ENCODE measurements at regions not wholly inside any gene's neighbourhood (a gene's known extent, or its start where the extent isn't known, plus 50 kb on each side); places are given as distances from the start of the nearest gene placed in this dataset.
A peak's percentile ranks its signal among the peaks of the same experiment; 100 is the strongest.
"Not testable (repeated sequence)": the region's sequence is repeated elsewhere in the genome, so short reads cannot be mapped to it uniquely, and the experiment has no call there.

DNA sequence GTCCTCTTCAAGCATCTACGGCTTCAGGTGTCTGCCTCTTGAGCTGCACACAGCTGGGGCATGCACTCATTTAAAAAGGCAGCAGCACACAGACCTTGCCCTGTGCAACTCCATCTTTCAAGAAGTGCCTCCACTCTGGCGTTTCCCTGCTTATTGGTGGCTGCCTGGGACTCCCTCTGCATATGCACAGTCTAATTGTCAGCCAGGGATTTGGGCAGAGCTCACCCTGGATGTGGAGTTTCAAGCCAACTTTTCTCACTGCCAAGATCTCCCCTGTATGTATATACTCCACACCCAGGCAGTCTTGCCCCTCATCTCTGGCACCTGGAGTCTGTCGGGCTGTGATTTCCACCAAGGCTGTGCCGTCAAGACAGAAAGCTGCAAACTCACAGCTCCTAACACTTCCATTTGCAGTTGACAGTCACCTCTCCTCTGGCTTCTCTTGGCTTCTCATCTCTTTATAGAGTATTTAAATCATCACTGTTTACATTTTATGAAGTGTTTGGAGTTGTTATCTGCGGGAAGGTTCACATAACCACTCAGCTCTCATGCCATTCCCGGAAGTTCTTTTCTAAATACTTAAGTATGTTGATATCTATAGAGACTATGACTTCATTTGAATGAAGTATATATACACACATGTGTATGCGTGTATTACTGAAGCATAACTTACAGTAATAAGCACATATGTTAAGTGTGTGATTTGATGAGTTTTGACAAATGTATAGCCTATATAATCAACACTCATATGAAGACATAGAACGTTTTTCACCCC lies 128.2 kb downstream of the NPIPB11 start:
- DNase-seq (ENCODE audit: low read depth in 2 of 2) = not testable (repeated sequence)

DNA sequence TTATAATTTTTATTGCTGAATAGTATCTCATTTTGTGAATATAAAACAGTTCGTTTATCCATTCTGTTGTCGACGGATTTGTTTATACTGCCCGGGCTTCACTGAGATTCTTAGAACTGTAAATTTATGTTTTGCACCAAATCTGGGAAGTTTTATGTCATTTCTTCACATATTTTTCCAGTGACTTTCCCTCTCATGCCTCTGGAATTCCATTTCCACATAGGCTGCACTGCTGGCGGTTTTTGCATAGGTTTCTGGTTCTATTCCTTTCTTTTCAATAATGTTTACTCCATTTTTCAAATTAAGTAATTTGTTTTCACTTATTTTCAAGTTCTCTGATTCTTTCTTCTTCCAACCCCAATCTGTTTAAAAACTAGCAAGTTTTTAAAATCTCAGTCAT lies 130.1 kb downstream of the NPIPB11 start:
- not testable (repeated sequence) for DNase-seq (ENCODE audit: low read depth in 2 of 2)

DNA sequence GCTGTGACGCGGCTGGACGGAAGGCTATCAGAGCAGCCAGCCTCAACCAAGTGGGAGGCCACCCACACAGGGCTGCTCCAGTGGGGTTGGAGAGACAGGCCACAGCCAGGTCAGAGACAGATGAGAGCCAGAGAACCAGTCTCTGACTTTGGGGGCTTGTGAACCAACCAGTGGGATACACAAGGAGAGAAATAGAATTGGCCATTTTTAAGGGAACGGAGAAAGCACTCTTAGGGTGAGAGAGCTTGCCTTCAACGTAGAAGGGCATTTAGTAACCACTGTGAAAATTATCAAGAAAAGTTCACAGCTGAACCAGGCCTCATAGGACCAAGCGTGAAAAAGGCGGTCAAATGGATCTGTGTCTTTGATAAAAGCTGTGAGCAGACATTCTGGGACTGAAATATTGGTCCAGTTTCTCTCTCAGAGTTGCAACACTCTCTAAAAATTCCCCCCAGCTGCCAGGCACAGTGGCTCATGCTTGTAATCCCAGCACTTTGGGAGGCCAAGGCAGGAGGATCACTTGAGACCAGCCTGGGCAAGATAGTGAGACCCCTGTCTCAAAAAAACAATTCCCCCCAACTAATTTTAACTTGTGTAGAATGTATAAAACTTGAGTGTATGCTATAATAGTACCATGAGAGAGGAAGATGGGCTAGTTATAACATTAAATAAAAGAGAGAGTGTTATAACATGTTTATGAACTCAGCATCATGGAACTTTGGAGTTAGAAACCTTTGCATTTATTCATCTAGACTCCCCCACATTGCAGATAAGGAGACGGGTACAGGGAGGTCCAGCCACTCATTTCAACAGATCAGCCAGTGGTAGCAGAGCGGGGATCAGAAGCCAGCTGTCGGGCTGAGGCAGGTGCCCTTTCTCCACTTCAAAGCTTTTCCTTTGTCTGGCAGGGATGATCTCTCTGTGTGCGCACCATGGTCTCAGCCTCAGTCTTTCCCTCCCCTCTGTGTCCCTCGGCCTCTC lies 132.2 kb downstream of the NPIPB11 start:
- not testable (repeated sequence) for DNase-seq (ENCODE audit: low read depth in 2 of 2)

DNA sequence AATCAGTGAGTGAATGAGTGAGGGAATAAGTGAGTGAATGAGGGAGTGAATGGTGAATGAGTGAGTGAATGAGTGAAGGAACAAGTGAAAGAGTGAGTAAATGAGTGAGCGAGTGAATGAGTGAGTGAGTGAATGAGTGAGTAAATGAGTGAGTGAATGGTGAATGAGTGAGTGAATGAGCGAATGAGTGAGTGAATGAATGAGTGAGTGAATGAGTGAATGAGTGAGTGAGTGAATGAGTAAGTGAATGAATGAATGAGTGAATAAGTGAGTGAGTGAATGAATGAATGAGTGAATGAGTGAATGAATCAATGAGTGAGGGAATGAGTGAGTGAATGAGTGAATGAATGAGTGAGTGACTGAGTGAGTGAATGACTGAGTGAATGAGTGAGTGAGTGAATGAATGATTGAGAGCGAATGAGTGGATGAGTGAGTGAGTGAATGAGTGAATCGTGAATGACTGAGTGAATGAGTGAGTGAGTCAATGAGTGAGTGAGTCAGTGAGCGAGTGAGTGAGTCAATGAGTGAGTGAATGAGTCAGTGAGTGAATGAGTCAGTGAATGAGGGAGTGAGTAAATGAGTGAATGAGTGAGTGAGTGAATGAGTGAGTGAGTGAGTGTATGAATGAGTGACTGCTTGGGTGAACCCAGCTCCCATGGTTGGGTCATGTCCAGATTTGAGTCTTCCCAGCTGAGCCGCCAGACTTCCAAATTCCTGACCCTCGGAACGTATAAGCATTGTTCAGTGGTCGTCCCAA lies 133.0 kb downstream of the NPIPB11 start:
- DNase-seq (ENCODE audit: low read depth in 2 of 2) = peak in 1 of 2 donors; percentile 39

DNA sequence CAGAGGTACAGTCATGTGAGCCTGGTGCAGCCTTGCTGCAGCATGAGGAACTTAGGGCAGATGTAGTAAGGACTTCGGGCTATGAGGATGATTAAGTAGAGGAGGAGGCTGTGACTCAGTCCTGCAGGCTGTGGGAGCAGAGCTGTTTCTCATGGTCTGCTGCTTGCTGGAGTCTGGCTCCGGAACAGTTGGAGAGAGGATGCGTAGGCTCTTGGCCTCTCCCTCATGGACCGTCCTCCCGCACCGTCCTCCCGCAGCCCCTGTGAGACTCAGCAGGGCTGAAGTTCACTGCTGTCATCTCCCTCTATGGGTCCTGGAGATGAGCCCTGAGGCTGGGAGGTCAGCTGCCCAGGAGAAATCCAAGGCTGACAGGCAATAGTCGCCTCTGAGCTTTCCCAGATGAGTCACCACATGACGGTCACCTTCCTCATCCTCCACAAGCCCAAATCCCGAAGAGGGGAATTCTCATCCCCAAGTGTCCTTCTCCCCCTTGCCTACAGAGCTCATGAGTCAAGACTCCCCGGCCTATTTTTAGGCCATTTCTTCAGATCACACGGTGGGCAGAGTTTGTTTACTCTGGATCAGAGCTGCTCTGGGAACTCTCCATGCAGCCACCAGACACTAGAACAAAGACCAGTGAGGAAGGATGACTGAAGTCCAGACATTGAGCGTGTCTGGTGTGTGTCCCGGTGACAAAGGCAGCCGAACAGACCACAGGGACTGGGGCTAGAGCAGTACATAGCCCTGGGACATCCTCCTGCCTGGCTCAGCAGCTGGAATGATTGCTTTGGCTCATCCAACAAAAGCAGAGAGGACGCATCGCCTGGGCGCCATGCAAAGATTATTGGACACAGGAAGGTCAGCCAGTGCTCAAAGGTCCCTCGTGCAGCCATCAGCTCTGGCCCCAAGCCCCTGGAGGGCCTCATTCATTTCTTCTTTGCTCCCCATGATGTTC lies 134.5 kb downstream of the NPIPB11 start:
- peak in 1 of 2 donors; percentile 94 for DNase-seq (ENCODE audit: low read depth in 2 of 2)

DNA sequence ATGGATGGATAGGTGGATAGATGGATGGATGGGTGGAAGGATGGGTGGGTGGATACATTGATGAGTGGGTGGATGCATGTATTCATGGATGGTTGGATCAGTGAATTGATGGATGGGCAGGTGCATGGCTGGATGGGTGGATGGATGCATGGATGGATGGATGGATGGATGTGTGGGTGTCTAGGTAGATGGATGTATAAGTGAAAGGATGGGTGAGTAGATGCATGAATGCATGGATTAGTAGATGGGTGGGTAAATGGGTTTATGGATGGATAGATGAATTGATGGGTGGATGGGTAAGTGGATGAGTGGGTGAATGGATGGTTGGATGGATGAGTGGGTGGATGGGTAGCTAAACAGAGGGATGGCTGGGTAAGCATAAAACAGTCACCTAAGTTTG lies 135.6 kb downstream of the NPIPB11 start:
- DNase-seq (ENCODE audit: low read depth in 2 of 2) = not testable (repeated sequence)

DNA sequence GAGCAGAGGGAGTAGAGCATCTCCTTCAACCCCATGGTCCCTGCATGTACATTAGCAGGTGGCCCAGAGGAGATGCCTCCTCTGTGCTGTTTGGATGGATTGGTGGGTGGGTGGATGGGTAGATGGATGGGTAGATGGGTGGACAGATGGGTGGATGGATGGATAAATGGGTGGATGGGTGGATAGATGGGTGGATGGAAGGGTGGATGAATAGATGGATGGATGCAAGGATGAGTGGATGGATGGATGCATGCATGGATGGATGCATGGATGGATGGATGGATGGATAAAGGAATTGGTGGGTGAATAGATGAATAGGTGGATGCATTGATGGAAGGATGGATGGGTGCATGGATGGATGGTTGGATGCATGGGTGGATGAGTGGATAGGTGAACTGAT lies 136.5 kb downstream of the NPIPB11 start:
- DNase-seq (ENCODE audit: low read depth in 2 of 2) = not testable (repeated sequence)

DNA sequence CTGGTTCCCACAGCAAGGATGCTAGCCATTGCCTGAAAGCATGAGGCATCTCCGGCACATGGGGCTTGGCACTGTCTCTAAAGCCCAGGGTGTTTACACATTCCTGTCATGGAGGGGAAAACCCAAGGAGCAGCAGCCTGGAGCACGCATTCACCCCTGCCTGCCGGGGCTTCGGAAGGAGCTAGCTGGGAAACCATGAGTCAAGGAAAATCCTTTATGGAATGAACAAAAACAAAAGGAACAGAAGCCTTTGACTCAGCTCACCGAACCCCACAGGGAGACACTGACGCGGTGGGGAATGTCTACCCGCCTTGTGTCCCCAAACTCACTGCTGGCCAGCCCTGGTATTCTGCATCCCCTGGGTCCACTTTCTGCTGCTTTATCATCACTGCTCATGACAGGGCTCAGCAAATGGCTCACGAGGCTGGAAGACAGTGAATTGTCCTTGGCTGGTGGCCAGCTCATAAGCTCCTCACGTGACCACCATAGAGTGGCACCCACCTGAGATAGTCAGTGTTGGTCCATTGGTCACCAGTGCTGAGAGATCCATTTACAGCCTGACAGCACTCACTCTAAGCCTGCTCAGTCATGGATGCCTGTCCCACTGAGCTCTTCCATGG lies 137.2 kb downstream of the NPIPB11 start:
- DNase-seq (ENCODE audit: low read depth in 2 of 2) = peak; percentile 30 to 94

DNA sequence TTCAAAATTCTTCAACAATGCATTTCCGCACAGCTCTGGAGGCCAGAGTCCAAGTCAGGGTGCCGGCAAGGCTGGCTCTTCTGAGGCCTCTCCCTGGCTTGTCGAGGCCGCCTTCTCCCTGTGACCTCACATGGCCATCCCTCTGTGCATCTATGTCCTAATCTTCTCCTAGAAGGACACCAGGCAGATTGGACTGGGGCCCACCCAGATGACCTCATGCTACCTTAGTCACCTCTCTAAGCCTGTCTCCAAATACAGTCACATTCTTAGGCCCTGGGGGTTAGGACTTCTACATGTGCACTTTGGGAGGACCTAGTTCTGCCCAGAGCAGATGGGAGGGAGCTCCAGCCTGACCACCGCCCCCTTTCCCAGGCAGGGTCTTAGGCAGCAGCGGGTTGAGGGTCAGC lies 137.7 kb downstream of the NPIPB11 start:
- DNase-seq (ENCODE audit: low read depth in 2 of 2) = peak in 1 of 2 donors; percentile 80

DNA sequence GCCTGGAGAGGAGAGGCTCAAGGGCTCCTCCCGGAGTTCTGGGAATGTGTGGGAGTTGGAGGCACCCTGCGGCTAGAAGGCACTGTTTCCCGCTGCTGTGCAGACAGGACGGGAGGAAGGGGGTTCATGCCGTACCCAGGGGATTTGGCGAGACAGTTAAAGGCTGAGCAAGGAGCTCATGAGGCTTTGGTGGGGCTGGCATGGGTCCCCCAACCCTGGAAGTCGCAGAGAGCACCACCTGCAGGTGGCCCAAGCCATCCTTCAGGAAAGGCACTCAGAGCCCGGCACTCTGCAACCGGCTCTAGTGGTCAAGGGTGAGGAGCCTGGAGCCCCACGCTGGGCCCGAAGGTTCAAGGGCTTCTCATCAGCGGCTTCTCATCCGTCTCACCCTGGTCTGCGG lies 138.2 kb downstream of the NPIPB11 start:
- DNase-seq (ENCODE audit: low read depth in 2 of 2) = not testable (repeated sequence)

DNA sequence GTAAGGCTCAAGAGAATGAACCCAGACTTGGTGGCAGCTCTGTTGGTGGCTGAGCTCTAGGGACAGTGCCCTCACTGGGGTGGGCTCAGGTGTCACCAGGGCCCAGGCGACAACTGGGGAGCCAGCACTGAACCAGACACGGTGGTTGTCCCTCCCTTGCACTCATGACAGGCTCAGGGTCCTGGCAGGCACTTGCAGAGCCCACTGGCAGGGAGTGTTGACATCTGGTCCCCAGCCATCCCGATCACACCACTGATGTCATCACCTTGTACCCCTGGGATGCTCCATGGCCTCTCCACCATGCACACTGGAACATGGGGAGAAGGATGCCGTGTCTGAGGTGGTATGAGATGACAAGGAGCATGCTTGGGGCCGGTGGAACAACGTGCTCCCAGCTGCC lies 138.6 kb downstream of the NPIPB11 start:
- not testable (repeated sequence) for DNase-seq (ENCODE audit: low read depth in 2 of 2)

DNA sequence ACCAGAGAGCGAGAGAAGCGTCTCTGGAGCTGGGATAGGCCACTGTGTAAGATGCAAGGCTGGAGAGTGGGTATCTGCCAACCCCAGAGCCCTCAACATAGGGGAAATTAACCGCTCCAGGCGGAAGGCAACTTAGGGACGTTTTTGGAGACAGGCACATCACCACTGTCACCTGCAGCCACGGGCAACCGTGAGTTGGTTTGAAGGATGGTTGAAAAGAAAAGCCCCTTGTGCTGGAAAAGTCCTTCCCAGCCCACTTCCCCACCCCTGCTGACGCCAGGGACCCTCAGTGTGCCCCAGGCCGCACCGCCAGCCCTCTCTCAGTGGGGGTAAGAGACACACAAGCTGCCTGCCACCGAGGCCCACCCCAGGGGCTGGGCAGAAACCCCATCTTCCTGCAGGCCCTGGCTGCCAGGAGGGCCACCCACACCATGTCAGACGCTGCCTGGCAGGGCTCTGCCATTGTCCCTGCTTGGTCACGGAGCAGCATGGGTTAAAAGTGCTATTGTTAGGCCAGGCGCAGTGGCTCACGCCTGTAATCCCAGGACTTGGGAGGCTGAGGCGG lies 139.4 kb downstream of the NPIPB11 start:
- not testable (repeated sequence) for DNase-seq (ENCODE audit: low read depth in 2 of 2)

DNA sequence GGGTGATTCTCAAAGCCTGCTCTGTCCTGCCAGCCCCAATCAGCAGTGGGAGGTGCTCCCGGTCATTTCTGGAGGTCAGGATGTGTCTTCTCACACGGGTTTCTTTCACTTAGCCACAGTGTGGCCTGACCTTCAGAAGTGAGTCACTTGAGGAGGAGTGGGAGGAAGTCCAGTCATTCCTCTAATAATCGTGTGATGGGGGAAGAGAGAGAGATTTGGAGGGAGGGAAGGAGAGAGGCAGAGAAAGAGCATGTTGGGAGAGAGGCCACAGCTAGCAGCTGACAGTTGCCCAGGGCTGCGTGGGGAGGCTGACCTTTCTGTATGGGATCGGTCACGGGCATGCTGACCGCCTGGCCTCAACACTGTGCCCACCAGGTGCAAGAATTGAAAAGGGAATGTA lies 139.9 kb downstream of the NPIPB11 start:
- peak in 1 of 2 donors; percentile 85 for DNase-seq (ENCODE audit: low read depth in 2 of 2)

DNA sequence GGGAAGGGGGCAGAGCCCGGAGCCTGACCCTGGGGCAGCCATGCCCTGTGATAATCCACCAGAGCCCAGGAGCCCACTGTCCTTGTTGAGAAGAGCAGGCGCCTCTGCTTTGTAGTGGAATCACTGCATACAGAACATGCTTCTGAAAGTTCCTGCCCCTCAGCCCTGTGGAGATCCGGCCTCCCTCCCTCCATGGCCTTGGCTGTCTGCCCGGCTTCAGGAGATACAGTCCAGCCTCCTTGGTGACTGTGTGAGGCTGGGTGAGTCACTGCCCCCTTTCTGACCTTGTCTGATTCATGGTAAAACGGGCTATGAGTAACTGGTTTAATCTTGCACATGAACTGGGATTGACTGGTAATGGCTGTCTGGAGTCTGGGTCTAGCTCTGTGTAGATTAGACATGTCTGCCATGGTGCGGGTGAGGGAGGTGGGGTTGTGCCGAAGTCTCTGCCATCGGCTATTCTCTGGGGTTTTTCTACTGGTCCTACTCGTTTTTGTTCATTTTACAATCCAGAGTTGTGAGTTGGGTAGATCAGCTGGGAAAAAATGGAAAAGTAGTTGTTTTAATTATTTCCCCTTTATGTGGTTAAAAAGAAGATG lies 141.2 kb downstream of the NPIPB11 start:
- peak; percentile 93 to 98 for DNase-seq (ENCODE audit: low read depth in 2 of 2)

DNA sequence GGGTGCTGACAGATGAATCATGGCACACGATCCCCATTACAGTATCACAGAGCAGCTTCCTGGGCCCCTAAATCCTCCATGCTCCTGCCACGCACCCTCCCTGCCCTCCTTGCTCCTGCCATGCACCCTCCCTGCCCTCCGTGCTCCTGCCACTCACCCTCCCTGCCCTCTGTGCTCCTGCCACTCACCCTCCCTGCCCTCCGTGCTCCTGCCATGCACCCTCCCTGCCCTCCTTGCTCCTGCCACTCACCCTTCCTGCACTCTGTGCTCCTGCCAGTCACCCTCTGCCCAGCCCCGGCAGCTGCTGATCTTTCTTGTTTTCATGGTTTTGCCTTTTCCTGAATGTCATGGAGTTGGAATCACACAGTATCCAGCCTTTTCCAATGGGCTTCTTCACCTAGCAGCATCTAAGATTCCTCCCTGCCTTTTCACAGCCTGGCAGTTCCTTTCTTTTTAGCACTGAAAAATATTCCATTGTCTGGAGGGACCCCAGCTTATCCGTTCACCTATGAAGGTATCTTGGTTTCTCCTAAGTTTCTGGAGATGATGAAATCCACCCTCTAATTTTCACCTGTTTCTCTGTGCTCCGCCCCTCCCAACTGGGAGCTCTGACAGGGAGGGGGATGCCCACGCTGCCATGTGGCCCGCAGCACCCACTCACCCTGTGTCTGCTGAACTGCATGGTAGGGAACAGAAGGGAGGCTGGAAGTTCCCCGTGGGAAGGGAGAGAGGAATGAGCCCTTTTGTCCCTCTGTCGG lies 142.3 kb downstream of the NPIPB11 start:
- DNase-seq (ENCODE audit: low read depth in 2 of 2) = not testable (repeated sequence)

DNA sequence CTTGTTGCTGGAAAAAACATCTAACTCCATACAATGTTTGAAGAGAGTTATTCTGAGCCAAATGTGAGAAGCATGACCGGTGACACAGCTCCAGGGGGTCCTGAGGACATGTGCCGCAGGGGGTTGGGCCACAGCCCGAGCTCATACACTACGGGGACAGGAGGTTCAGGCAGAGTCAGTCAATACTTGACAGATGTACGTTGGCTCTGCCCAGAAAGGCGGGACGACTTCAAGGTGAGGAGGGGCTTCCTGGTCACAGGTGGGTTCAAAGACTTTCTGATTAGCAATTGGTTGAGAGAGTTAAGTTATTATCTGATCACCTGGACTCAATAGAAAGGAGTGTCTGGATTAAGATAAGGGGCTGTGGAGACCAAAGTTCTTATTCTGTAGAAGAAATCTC lies 143.8 kb downstream of the NPIPB11 start:
- not testable (repeated sequence) for DNase-seq (ENCODE audit: low read depth in 2 of 2)

DNA sequence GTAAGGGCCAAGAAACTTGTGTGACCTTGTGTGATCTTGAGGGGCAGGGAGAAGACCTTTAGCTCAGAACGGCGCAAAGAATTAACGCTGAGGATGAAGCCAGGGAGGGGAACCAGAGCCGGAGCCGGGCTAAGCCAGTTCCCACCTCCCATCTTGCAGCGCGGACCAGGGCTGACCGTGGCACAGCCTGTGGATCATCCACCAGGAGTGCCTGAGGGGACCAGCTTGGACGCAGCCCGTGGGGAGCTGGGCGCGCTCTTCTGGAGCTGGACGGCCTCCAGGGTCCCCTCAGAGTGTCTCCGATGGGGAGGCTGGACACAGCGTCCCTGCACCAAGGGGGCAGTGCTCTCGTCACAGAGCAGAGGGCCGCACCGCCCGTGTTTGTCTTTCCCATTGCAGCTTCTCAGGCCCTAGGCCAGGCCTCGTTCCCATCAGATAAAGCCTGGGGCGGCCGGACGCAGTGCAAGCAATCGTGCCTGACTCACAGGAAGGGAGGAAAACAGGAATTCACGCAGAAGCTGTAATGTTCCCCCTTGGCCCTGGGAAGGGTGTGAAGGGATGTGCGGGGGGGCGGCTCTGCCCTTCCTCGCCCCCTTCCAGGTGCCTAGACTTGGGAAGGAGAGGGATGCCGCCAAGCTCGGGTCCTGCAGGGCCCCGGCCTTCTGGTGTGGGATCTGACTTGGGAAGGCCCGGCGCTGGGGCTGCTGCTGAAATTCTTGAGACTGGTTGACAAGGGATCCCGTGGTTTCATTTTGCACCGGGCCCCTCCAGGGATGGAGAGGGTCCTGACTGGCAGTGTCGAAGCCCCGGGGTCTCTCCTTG lies 144.9 kb downstream of the NPIPB11 start:
- DNase-seq (ENCODE audit: low read depth in 2 of 2) = peak; percentile 69 to 88
